ENCODE measurements at regions not wholly inside any gene's neighbourhood (a gene's known extent, or its start where the extent isn't known, plus 50 kb on each side); places are given as distances from the start of the nearest gene placed in this dataset.
"Not testable (repeated sequence)": the region's sequence is repeated elsewhere in the genome, so short reads cannot be mapped to it uniquely, and the experiment has no call there.

DNA sequence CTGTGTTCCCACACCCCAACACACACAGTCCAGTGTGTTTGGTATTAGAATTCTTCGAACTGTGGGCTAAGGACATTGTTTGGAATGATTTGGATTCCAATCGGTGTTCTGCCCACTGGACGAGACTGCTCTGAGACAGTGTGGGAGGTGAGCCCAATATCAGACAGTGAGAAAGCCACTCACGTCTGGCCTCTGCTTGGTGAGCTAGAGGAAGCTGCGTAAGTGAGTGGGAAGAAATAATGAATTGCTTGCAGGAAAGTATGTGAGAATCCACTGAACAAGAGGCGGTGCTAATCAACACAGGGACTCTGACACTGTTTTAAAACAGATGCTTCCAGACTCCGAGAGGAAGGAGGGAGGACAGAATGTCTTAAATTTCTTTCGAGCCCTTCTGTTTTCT lies 675.0 kb upstream of the ANKRD30A start:
- no peak for DNase-seq (ENCODE audit: low spot score)

DNA sequence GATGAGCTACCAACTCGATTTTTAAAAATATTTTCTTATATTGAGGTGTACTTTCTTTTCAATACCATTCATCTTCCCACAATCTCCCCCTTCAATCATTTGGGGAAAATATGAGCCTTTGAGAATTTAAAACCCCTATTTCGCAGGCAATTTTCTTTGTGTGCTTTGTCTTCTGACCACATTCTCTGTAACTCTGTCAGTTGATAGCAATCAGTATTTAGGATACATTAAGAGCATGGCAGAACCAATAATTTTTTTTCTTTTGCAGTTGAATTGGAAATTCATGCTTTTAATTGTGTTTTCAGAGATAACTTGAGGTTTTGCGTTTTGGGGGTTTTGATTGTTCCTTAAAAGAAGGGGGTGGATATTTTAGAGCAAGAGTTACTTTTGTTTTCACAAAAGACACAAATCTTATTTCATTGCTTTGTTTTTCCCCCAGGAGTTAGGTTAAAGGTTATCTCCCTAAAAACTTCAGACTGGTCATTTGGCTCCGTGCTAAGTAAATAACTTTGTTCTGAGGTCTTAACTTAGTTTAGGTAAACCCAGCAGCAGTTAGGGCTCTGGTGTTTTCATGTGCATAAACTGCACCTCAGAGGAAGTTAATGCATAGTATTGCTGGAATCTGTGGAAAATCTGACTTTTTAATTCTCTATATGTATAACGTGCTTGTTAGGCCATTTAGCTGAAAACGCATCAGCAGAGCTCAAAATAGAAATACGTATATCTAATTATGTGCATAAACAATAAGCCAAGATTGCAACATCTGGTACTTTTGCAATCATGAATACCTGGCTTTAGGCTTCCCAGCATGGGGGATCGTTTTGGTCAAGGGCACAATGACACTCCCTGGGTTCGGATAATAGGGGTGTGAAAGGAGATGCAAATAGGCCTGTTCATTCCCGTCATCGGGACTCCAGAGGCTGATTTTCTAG lies 676.4 kb upstream of the ANKRD30A start:
- DNase-seq (ENCODE audit: low spot score), result no peak

DNA sequence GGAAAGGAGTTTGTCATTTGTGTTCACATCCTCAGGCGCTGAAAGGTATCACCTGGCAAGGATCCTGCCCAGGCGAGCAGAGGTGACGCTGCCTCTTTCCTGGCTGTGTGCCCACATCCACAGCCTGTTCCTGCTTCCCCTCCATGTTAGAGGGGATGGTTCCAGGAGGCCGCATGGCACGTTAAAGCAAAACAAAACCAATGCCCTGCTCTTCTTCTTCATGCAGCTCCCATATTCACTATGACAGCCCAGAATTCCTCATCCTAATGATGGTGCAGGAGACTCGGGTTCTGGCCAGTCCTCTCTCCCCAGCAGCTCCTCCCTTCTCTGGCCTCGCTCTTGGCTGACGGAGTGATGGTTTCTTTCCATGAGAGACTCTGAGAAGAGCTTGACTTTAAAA lies 678.5 kb upstream of the ANKRD30A start:
- DNase-seq (ENCODE audit: low spot score), result no peak

DNA sequence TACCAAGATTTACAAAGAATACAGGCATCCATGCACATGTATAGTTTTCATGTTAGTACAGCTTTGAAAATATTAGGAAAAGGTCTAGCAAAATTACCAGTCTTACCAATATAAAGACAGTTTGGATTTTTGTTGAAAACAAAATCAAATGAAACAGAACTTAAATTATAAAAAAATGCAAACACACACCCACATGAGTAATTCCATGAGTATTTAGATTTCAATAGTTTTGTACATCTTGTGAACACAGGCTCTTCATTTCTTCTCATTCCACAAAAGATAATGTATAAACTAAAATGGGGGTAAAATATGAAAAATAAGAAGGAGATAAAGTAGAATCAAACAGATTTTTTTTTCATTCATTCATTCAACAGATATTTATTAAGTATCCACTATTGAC lies 682.2 kb upstream of the ANKRD30A start:
- DNase-seq (ENCODE audit: low spot score), result no peak

DNA sequence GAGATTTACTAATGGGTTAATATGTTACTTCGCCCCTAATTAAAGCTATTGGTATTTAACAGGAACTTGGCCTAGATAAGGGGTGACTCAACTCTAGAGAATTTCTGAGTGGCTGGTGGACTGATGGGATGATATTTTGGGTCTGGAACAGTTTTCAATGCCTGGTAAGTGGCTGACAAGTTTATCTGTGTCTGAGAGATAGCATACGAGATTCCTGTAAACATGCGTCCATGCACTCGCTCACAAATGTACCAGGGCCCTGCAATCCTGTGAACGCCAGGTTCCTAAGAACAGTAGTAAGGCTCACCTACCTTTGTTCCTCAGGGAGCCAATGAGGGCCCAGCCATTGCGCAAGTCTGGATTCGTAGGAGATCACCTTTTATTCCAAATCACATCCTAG lies 683.8 kb upstream of the ANKRD30A start:
- DNase-seq (ENCODE audit: low spot score), result no peak

DNA sequence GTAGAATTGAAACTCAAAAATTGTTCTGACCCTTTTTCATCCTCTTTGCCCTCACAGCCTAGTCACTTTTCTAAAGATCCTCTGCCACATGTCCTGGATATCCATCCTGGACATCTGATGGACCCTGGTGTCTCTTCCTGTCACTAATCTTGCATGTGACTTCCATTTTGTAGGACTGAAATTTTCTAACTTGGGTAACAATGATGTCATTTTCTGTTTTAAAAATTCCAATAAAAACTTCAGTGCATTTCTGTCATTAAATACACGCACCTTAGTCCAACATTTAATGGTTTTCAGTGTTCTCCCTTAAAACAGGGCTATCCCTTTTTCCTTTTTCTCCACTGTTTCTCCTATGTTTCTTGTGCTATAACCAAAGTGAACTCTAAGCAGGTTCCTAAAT lies 684.9 kb upstream of the ANKRD30A start:
- DNase-seq (ENCODE audit: low spot score), result no peak

DNA sequence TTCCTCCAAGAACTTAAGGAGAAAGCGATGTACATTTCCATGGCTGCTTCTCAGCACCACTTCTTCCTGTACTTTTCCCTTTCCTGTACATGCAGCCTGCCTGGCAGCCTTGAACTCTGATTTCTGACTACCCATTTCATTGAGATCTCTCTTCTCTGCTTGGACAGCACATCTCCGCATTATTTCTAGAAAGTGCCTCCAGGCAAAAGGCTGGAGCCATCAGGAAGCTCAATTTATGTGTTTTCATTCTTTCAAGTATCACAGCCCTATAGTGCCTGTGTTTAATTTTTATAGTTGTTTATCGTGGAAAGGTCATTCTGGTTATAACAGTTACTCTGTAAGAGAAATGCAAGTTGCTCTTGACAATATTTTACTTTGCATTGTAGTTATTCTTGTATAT lies 688.0 kb upstream of the ANKRD30A start:
- no peak for DNase-seq (ENCODE audit: low spot score)

DNA sequence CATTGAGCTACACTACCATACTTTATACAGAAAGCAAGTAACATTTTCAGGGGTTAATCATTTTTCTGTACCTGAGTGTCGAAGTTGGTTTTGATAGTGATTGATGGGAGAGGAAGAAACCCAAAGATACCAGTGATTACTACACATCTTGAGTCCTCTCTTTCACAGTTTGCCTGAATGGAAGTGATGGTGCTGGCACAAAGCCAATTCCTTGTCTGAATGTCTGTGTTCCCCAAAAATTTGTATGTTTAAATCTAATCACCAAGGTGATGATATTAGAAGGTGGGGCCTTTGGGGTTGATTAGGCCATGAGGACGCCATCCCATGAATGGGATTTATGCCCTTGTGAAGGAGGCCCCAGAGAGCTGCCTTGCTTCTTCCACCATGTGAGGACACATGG lies 696.9 kb upstream of the ANKRD30A start:
- no peak for DNase-seq (ENCODE audit: low spot score)

DNA sequence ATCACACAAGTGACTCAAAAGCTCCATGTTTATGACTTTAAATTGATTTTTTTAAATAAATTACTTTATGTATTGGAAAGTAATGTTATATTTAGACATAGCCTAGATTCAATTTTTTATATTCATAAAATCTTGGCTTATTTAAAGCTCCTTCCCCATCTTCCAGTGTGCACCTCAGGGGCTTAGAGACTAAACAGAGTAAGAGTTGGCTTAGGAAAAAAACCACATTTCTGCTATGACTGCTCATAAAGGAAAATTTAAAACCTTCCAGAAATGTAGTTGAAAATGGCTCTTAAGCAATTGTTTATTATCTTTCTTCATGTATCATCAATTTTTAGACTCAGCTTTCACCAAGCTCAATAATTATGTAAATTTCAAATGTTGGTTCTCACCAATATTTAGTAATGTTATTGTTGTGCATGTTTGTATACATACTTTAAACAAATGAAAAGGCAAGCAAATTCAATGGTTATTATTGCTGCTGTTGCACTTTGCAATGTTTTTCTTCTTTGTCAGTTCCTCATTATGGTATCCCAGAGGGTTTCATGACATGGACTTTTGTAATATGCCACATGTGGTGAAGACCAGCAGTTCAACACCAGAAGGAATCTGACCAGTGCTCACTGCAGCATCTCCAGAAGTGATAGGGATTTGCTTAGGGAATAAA lies 700.1 kb upstream of the ANKRD30A start:
- DNase-seq (ENCODE audit: low spot score), result no peak

DNA sequence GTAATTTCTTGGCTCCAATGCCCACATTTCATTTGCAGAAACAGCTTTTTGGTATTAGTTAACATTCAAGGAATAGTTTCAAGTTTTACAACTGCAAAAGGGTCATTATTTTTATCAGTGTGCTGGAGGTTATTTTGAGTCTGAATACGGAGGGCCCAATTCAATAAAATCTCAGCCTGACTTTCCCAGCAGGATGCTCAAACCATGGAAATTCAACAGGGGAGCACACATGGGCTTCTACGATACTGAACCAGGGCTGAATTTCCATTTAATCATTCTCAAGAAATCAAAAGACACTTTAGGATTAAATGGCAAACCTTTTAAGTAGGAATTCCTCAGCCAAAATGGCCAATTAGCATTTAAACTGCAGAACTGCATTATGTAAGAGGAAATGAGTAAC lies 700.9 kb upstream of the ANKRD30A start:
- no peak for DNase-seq (ENCODE audit: low spot score)

DNA sequence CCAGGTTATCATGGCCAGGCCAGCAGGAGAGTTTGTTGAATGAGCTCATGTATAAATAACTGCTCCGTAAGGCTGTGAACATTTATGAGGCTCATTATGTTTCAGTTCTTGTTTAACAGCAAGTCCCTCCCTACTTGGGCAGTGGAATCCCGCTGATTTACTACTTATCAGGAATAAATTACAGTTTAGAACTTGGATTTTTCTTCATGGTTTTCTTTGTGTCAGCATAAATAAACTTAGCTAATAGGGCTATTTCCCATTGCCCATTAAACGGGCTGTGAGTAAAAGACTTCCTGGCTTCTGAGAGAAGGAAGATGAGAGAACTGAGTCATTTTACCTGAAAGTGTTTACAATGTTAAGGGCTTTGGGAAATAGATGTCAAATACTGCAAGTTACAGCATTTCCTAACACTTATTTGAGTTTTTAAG lies 701.6 kb upstream of the ANKRD30A start:
- DNase-seq (ENCODE audit: low spot score), result no peak

DNA sequence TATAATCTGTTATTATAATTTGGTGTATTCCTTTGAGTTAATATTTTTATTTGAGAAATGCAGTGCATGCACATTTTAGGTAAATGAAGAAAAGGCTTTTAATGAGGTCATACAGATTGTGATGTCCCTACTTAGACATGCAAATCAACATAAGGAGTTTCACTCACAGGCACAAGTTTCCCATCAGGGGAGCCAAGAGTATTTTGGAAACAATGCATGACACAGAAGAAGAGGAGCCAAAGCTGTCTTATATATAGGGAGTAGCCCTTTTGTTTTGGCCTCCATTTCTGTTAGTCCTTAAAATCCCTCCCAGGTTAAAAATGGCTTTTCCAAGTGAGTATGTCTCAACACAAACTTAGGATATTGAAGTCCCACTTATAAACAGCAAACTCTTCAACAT lies 703.4 kb upstream of the ANKRD30A start:
- DNase-seq (ENCODE audit: low spot score), result no peak

DNA sequence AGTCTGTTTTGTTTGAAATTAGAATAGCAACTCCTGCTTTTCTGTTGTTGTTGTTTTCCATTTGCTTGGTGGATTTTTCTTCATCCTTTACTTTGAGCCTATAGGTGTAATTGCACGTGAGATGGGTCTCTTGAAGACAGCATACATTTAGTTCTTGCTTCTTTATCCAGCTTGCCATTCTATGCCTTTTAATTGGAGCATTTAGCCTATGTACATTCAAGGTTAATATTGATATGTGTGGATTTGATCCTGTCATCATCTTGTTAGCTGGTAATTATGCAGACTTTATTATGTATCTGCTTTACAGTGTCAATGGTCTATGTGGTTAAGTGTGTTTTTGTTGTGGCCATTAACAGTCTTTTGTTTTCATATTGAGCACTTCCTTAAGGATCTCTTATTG lies 708.9 kb upstream of the ANKRD30A start:
- no peak for DNase-seq (ENCODE audit: low spot score)

DNA sequence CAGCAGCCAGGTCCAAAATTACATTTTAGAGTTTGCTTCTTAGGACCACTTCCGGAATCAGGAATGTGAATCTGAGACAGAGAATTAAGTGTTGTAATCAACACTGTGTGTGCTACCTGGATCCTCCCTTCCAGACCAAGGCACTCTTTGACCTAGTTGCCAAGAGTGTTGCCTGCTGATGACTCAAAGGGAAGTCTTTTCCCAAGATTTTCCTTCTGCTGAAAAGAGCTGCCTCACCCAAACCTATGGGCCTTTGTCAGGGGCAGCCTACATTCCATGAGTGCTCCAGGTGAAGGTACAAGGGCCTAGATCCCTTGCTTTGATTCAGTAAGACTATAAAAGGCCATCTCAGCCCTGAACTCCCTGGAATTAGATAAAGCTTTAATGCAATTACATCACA lies 712.5 kb upstream of the ANKRD30A start:
- DNase-seq (ENCODE audit: low spot score), result no peak

DNA sequence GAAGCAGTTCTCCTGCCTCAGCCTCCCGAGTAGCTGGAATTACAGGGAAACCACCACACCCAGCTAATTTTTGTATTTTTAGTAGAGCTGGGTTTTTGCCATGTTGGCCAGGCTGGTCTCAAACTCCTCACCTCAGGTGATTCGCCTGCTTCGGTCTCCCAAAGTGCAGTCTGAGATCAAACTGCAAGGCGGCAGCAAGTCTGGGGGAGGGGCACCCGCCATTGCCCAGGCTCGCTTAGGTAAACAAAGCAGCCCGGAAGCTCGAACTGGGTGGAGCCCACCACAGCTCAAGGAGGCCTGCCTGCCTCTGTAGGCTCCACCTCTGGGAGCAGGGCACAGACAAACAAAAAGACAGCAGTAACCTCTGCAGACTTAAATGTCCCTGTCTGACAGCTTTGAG lies 725.2 kb upstream of the ANKRD30A start:
- not testable (repeated sequence) for DNase-seq (ENCODE audit: low spot score)

DNA sequence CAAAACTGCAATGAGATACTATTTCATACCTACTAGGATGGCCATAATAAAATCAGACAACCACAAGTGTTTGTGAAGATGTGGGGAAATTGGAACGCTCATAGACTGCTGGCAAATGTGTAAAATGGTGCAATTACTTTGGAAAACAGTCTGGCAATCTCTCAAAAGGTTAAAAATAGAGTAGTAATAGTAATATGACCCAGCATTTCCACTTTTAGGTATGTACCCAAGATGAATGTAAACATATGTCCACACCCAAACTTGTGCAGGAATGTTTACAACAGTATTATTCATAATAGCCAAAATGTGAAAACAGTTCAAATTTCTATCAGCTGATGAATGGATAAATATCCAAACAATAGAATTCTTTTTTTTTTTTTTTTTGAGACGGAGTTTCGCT lies 731.6 kb upstream of the ANKRD30A start:
- DNase-seq (ENCODE audit: low spot score), result no peak

DNA sequence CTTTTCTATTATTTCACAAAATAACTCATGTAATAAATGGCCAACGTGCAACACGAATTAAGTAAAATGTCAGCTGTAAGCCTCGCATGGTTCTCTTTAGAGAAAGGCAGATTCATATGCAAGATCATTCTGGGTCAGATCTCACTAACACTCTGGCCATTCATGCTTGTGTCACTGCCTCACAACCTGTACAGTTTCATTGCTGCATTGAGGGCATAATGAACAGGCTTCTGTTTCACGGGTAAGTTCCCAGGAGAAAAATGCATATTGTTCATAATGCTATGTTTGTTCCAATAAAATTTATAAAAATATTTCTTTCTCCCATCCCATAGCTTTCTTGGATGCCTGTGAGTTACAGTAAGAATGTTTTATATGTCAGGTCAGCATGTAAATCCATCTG lies 734.0 kb upstream of the ANKRD30A start:
- no peak for DNase-seq (ENCODE audit: low spot score)

DNA sequence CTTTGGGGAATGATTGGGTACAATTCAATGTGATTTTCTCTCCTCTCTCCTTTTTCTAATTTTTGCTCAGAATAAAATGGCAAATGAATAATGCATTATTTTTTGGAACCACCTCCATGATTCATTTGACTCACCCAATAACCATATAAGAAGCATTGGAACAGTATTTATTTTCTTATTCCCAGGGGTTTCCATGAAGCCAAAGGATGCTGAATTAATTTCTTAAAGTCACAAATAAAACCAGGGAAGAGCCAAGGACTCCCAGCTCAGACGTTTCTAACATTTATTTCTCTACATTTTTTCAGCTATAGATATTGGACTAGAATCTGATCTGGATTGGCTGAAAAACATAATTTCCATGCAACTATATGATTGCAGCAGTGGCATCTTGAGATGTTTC lies 735.2 kb upstream of the ANKRD30A start:
- DNase-seq (ENCODE audit: low spot score), result no peak

DNA sequence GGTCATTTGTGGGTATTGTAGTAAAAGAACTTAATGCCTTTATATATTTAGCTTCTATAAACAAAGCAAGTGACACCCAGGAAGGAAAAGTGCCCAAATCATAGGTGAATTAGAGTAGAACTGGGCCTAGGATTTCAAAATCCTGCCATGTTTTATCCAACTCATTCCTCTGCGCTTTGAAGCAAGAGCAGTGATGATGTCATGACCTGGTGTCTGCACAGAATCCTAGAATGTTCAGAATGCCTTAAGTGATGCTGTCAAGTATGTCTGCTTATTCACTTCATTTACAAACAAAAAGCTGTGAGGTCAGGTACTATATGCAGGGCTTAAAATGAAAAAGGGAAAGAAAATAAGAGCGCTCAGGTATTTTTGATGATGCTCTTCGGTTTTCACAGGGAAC lies 737.2 kb upstream of the ANKRD30A start:
- DNase-seq (ENCODE audit: low spot score), result no peak

DNA sequence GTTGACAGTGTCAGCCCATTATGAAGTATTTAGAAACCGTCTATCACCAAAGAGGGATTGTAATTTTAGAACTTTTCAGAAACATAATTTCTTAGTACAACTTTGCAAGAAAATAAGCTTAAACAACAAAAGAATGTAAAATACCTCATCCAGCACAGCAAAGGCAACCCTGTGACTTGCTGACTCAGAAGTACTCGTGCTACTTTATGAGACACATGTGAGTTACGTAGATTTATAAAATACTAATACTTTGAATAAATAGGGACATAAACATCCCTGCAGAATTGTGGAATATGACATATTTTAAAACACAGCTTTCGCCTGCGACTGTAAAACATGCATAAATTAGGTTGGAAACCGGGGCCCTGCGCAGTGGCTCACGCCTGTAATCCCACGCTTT lies 739.7 kb upstream of the ANKRD30A start:
- no peak for DNase-seq (ENCODE audit: low spot score)

DNA sequence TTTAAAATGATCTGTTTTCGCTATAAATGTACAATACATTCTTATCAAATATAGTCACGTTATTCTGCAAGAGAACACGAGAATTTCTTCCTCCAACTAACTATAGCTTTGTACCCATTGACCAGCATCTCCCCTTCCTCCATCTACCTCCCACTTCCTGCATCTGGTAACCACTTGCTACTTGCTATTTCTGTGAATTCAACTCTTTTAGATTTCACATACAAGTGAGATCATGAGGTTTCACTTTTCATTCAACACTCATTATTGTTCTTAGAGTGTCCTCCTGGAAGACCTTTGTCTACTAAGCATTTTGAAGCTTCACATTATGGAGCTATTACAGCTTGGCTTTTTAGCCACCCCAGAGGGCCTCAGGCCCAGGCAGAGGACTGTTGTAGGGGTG lies 741.3 kb upstream of the FZD8 start:
- no peak for DNase-seq (ENCODE audit: low spot score)

DNA sequence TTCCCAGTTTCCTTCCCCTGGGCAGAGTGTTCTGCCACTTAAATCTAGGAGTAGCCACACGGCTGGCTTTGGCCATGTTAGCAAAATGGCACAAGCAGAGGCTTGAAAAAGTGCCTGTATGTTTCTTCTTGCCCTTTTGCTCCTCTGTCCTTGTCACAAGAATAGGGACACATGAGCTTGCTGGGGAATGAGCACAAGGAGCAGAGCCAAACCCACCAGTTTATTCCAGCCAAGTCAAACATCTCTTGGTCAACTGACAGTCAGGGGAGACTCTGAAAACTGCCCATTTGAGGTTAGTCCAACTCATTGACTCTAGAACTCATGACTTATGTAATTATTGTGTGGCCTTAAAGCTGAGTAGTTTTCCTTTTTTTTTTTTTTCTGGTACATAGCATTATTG lies 739.7 kb upstream of the FZD8 start:
- DNase-seq (ENCODE audit: low spot score), result no peak

DNA sequence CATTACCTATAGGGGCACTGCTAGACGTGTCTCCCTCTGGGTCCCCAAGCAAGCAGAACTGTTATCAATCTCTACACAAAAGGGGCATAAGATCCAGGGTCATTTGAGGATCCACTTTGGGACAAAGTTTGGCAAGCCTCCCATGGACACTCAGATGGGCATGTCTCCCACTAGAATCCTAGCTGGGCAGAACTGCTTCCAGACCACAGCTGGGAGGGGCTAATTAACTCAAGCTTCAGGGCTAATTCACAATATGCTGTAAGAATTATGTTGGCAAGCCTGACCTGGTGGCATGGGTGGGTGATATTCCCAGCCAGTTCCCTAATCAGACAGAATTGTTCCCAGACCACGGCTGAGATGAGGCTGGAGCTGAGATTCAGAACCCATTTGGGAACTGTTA lies 738.4 kb upstream of the FZD8 start:
- no peak for DNase-seq (ENCODE audit: low spot score)

DNA sequence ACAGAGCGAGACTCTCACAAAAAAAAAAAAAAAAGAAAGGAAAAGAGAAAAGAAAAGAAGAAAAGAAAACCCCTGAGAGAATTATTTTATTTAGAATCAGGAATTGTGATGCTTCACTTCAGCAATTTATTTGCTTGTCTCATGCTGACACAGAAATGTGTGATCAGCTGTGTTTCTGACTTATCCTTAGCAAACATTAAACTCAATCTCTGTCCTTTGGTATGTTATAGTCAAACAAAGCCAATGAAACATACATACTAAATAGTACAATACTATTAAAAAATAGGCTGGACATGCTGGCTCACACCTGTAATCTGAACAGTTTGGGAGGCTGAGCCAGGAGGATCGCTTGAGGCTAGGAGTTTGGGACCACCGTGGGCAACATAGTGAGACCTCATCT lies 733.0 kb upstream of the FZD8 start:
- DNase-seq (ENCODE audit: low spot score), result no peak
